HG03469 (cell line): ENCODE measurements at regions not wholly inside any gene's neighbourhood (a gene's known extent, or its start where the extent isn't known, plus 50 kb on each side); places are given as distances from the start of the nearest gene placed in this dataset.
"Not testable (repeated sequence)": the region's sequence is repeated elsewhere in the genome, so short reads cannot be mapped to it uniquely, and the experiment has no call there.

ENCODE experiments used
- ATAC-seq: cut with Tn5 transposase; IDR thresholded peaks from one replicate; pipeline ENCODE4 v1.9.1; 2021; ENCODE audit warnings: mild to moderate bottlenecking, moderate library complexity, moderate number of reproducible peaks; ENCODE audit not compliant: unreplicated experiment

DNA sequence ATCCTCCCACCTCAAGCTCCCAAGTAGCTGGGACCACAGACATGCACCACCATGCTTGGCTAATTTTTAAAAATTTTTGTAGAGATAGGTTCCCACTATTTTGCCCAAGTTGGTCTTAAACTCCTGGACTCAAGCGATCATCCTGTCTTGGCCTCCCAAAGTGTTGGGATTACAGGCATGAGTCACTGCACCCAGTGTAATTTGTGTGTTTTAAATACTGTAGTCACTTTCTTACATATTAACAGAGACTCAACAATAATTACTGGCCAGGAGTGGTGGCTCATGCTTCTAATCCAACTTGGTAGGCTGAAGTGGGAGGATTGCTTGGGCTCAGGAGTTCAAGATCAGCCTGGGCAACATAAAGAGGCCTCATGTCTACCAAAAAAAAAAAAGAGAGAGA, 293.0 kb downstream of the RDH14 start:
- no peak for ATAC-seq

- not testable (repeated sequence) for ATAC-seq
Measured at GRCh38 chr2:18266699-18267098, 293.8 kb downstream of the RDH14 start.

GRCh38 chr2:18265614-18266586, 294.6 kb downstream of the RDH14 start:
- ATAC-seq: no peak

DNA sequence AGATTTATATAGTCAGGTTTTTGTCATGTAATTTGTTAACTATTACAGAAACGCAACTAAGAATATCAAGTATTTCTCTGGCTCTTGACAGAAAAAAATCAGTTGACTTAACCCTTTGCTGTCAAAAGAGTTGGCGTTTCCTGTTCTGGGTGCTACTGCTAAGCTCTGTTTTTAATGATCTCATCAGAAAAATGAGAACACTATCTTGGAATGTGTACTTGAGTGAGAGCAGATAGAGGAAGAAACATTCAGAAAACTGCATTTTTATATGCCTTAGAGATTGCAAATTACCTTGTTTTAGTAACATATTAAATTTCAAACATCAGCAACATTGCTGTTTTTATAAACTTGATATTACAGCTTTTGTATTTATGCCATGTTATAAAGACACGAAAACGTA, 297.9 kb downstream of the RDH14 start:
- no peak for ATAC-seq

GRCh38 chr2:18253686-18254197, 306.7 kb downstream of the RDH14 start:
- no peak for ATAC-seq

DNA sequence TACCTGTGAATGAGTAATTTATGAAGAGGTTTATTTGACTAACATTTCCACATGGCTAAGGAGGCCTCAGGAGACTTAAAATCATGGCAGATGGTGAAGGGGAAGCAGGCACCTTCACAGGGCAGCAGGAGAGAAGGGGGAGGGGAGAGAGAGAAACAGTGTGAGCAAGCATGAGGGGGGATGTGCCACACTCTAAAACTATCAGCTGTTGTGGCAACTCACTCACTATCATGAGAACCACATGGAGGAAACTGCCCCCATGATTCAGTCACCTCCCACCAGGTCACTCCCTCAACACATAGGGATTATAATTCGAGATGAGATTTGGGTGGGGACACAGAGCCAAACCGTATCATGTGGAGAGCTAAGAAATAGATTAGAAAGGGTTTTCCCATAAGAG, 309.0 kb downstream of the RDH14 start:
- no peak for ATAC-seq

DNA sequence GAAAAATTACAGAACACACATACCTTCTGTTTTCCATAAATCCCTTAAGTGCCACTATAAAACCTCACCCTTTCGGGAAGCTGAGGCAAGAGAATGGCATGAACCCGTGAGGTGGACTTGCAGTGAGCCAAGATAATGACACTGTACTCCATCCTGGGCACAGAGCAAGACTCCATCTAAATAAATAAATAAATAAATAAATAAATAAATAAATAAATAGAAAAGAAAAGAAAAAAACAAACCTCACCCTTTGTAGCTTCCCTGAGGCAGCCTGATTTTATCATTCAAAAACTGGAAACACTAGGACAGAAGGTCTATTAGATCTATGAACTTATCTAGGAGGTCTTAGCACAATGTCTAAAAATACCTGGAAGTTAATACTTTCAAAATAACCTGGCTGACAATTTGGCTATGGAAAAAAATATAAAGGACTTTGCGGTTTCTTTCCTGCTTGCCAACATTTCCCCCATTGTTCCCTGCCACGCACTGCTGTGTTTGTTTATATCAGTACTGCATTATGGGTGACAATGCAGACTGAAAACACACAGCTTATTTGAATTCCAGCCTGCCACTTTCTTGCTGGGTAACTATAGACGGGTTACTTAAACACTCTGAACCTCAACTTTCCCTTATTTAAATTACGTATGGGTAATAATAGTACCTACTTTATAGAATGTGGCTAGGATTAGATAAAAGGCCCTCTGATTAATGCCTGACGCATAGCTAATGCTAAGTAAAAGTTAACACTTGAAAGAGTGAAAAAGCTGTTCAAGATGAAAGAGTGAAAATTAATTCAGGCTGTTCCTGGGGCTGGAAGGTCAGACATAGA, 313.0 kb downstream of the RDH14 start:
- no peak for ATAC-seq

GRCh38 chr2:18245375-18245774, 315.1 kb downstream of the RDH14 start:
- ATAC-seq: no peak

DNA sequence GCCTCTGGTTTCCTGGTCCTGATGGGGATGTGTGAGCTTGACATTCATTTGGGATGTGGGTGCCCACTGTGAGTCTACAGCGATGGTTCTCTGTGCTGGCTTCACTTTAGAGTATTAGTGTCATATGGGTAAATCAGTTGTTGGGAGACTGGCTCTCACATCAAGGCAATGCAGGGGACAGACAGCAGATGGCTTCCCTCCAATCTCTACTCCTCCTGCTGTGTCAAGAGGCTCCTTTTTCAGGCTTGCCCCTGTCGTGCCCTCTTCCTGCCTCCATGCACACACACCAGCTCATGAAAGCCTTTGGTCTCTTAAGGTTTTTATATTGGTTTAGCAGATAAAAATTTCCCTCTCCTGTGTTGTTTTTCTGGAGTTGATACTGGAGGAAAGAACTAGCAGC, 315.6 kb downstream of the RDH14 start:
- no peak for ATAC-seq

GRCh38 chr2:18243816-18244215, 316.6 kb downstream of the RDH14 start:
- ATAC-seq: no peak

DNA sequence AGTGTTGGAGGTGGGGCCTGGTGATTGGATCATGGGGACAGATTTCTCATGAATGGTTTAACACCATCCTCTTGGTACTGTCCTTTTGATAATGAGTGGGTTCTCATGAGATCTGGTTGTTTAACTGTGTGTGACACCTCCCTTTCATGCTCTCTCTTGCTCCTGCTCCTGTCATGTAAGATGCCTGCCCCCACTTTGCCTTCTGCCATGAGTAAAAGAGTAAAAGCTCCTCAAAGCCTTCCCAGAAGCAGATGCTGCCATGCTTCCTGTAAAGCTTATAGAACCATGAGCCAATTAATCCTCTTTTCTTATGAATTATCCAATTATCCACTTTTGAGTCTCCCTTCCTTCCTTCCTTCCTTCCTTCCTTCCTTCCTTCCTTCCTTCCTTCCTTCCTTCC, 317.7 kb downstream of the RDH14 start:
- no peak for ATAC-seq

DNA sequence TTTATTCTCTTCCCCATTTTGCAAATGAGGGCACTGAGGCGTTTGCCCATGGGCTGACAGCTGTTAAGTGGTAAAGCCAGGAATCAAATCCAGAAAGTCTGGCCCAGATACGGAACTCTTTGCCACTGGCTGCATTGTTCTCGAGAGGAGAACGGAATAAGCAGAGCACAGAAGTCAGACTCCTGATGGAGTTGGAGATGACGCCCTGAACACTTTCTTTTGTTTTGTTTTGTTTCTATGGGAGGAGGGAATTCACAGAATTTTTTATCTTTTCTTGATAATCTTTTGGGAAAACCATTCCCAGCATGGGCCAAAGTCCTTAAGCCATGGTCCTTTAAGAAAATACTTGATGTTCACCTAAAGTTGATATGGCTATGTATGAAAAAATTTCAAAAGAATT, 322.2 kb downstream of the RDH14 start:
- ATAC-seq: no peak

DNA sequence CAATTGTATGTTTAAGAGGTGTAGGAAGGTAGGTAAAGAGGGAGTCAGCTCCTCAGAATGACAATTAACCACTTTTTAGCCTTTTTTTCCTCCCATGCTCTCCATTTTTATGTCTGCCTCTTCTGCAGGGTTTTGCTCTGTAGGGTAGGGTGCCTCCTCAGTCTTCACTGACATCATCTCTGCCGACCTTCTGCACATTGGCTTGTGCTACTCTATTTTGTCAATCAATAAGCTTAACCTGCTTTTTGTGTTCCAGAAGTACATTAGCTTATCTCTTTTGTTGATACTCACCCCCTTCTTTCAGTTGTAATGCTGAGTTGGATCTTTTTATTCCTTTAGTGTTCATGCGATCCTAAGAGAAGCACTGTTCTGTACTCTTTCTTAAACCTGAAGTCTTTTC, 323.2 kb downstream of the RDH14 start:
- no peak for ATAC-seq

DNA sequence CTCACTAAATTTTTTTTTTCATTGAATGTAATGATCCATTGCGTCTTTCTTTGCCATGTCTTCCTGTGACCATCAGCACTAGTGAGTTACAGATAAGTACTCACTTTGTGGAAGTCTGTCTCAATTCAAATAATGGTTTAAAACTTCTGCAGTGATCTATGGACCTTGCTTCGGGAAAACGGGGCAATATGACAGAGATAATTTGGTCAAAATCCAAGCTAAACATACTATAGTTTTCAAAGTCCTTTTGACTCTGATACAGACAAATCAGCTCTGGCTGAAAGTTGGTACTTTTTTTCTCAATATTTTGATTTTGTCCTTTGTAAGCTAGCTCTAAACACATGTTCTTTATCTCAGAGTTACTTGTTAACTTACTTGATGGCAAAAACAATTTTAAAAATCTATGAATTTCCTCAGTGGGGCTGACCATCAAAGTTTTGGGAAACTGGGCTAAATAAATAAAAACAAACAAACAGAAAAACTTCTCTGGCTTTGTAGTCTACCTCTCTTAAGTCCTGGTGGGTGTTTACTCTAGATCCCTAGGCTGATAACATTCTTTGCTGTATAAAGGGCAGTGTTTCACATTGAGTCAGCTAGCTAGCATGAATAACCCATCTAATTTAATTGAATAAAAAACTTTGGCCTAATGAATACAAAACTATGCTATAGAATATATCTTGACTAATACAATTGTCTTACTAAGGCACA, 327.6 kb downstream of the RDH14 start:
- ATAC-seq: no peak

GRCh38 chr2:18230668-18231067, 329.8 kb downstream of the RDH14 start:
- ATAC-seq: no peak

DNA sequence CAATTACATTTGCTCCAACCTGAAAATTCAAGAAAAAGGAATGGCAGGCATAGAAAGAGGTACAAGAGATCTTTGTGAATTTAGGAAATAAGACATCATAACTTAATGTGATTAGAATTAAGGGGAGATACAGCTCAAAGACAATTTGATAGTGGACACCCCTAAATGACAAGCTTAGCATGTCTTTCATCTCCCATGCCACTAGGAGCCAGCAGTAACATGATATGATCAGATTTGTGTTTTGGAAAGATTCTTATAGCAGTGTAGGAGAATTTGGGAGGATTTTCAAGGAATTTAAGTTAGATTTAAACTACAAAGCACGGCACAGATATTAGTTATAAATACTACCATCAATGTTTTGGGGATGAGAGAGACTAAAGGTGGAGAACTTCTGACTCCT, 340.8 kb downstream of the RDH14 start:
- no peak for ATAC-seq

DNA sequence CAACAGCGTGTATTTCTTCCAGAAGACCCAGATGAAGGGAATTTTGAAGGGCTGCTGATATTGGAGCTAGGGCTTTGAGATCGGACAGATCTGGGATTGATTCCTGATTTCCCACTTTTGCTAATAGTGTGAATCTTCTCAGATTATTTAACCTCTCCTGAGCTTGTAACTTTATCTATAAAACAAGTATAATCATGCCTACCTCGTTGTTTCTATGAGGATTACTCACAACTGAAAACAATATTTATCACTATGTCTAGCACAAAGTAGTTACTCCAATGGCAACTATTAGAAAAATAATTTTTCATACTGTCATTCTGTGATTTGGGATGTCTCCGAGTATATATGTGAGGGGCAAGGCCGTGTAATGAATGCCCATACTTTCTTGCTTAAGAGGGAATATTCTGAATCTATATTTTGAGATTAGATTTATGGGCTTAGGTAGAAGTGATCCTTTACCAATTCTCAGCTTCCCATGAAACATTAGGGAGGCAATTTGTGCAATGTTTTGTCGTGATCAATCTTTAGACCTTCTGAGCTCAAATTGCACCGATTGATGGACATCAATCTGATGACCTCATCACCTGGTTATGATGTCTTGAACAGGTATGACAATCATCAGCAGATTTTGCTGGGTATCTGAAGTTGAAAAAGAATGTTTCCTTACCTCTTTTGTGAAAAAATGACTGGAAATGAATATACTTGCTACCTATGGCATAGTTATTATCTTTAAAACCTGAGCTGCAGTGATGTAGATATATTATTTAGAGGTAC, 339.9 kb downstream of the KCNS3 start:
- no peak for ATAC-seq

GRCh38 chr2:18214936-18215335, 336.5 kb downstream of the KCNS3 start:
- ATAC-seq: no peak

- ATAC-seq: no peak
Measured at GRCh38 chr2:18213986-18214385, 335.5 kb downstream of the KCNS3 start.

DNA sequence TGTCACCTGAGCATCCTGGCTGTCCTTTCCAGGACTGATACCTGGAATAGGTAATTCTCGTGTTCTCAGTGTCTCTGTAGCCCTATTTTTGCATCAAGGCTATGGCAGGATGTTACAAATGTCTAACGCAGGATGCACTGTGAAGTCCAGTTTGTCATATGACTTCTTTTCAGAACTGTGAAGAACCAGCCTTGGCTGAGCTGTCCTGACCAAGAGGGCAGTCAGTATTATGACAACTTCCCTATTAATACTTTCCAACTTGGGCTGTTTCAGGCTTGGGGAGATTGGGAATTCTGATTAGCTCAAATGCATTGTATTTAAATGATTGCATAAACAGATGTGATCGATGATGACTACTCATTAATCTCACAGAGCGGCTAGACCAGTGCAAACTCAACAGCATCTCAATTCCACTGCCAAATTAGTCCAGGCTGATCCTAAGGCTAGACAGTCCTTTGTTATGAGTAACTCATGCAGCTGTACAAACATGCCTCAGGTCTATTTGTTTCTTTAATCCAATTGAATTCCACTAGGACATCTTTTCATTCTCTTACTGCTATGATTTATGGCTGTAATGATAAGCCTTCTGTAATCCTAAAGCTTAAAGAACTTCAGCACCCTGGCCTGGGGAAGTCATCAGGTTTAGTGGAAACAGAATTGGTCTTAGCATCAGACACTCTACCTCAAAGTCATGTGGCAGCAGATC, 331.6 kb downstream of the KCNS3 start:
- ATAC-seq: no peak
